Erythroblast (primary cell): ENCODE measurements at regions not wholly inside any gene's neighbourhood (a gene's known extent, or its start where the extent isn't known, plus 50 kb on each side); places are given as distances from the start of the nearest gene placed in this dataset.
"Not testable (repeated sequence)": the region's sequence is repeated elsewhere in the genome, so short reads cannot be mapped to it uniquely, and the experiment has no call there.

Source experiments
- GATA1 ChIP-seq: IDR thresholded peaks from 2 replicates; pipeline ENCODE4 v1.6.1; 2011; ENCODE audit warnings: low read depth, mild to moderate bottlenecking, control low read depth, low read length, moderate library complexity
- POLR2A ChIP-seq: IDR thresholded peaks from 2 replicates; pipeline ENCODE4 v1.6.1; 2011; ENCODE audit warnings: mild to moderate bottlenecking, low read length

DNA sequence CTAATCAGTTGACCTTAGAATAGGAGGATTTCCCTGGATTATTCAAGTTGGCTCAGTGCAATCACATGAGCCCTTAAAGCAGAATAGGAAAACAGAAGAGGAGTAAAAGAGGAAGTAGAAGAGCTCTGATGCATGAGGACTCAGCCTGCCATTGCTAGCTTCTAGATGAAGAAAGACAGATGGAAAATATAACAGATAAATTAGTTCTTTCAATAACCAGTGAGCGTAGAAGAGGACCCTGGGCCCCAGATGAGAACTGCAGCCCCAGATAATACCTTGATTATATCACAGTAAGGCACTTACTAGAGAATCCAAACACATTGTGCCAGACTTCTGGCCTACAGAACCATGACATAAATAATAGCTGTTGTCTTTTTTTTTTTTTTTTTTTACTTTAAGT is 314.0 kb downstream of the RAD51AP2 start:
- TF ChIP-seq POLR2A, GATA1: not testable (repeated sequence)
